ENCODE measurements at regions not wholly inside any gene's neighbourhood (a gene's known extent, or its start where the extent isn't known, plus 50 kb on each side); places are given as distances from the start of the nearest gene placed in this dataset.
"Not testable (repeated sequence)": the region's sequence is repeated elsewhere in the genome, so short reads cannot be mapped to it uniquely, and the experiment has no call there.

DNA sequence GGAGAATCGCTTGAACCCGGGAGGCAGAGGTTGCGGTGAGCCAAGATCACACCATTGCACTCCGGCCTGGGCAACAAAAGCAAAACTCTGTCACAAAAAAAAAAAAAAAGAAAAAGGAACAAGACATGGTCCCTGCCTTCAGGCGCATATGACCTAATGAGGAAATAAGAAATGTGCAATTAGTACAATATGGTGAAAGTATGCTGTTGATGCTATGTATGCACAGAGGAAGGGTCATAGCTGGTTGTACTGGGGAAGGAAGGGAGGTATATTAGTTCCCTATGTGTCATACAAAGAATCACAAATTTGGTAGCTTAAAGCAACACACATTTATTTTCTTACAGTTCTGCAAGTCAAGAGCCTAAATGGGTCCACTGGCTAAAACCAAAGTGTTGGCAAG lies 97.8 kb upstream of the MPP7 start:
- Mint-ChIP-seq H3K4me3 (no peak overlapping the region), H3K4me1 (no peaks in the 10 kb centered on the region), H3K27ac (no peak overlapping the region), H3K36me3 (no peaks in the 10 kb centered on the region), H3K27me3 (ENCODE audit: low read depth in 3 of 3) (peaks cover 0 to 11% (median 6%) of the 10 kb centered on the region in 3 donors), H3K9me3 (peaks cover 0 to 4% (median 0%) of the 10 kb centered on the region in 6 donors)
- no peak for DNase-seq

GRCh38 chr10:28402611-28403073 lies 99.8 kb upstream of the MPP7 start:
- H3K4me3 Mint-ChIP-seq; H3K27ac Mint-ChIP-seq; H3K27me3 Mint-ChIP-seq (ENCODE audit: low read depth in 3 of 3); H3K4me1 Mint-ChIP-seq; H3K36me3 Mint-ChIP-seq; H3K9me3 Mint-ChIP-seq; DNase-seq: not testable (repeated sequence)

DNA sequence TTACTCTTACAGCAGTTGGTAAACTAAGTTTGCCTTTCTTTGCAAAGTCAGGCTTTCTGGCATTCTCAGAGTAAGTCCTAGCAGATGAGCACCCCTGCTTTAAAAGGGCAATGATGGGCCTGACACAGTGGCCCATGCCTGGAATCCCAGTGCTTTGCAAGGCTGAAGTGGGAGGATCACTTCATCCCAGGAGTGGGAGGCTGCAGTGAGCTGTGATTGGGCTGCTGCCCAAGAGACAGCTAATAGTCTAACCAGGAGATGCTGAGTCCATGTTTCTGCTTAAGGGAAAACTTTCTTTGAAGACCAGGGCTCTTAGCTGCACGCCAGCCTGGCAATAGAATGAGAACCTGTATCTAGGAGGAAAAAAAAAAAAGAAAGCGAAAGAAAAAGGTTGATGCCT lies 100.2 kb upstream of the MPP7 start:
- Mint-ChIP-seq H3K9me3 (no peaks in the 10 kb centered on the region), H3K27me3 (ENCODE audit: low read depth in 3 of 3) (peaks cover 0 to 8% (median 7%) of the 10 kb centered on the region in 3 donors), H3K4me3 (no peak overlapping the region), H3K4me1 (no peaks in the 10 kb centered on the region), H3K27ac (no peak overlapping the region), H3K36me3 (peaks cover 0 to under 1% (median 0%) of the 10 kb centered on the region in 3 donors)
- DNase-seq, result no peak

GRCh38 chr10:28408237-28408777 lies 105.4 kb upstream of the MPP7 start:
- Mint-ChIP-seq H3K27me3 (ENCODE audit: low read depth in 3 of 3) (peaks cover 2 to 11% (median 9%) of the 10 kb centered on the region in 3 donors), H3K4me1 (no peaks in the 10 kb centered on the region), H3K9me3 (peaks cover 0 to 4% (median 0%) of the 10 kb centered on the region in 6 donors), H3K36me3 (peaks cover 3 to 4% (median 4%) of the 10 kb centered on the region in 3 donors), H3K27ac (no peak overlapping the region), H3K4me3 (no peak overlapping the region)
- DNase-seq, result no peak

DNA sequence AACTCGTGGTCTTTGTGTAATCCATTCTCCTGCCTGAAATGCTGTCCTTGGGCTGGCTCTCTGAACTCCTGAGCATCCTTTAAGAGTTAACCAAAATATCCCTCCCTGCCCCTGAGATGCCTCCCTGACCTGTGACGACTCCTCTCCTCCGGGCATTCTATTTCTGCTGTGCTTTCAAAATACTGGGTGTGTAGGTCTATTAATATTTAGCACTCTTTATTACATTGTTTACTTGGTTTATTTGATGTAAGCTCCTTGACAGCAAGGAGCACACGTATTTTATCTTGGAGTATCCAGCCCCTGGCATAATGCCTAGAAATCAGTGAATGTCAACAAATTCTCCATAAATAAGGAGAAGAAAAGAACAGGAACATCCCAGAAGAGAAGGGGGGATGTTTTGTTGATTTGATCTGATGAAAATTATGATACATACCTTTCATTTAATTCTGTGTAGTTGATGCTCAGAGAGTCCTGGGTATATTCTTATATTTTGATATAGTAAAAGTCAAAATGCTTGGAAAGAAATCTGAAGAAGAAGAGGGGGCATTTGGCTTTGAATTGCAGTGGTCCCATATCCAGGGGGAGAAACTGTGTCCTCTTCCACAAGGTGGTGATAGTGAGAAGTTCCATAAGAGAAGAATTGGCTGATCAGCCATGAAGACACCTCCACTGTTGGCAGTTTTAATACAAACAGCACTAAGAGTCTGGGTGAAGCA lies 107.7 kb upstream of the MPP7 start:
- peaks cover 0 to 7% (median 0%) of the 10 kb centered on the region in 6 donors for H3K9me3 Mint-ChIP-seq

DNA sequence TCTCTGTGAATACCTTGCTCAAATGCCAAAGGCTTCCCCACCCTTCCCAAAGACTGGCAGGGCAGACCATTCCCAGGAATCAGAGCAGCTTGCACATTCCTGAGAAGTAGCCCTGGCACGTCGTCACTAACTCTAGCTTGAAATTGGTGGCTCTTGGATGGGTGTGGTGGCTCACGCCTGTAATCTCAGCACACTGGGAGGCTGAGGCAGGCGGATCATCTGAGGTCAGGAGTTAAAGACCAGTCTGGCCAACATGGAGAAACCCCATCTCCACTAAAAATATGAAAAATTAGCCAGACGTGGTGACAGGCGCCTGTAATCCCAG lies 108.2 kb upstream of the MPP7 start:
- Mint-ChIP-seq H3K9me3 (peaks cover 0 to 7% (median 0%) of the 10 kb centered on the region in 6 donors), H3K27ac (no peak overlapping the region), H3K36me3 (peaks cover 3 to 4% (median 4%) of the 10 kb centered on the region in 3 donors), H3K4me3 (no peak overlapping the region), H3K4me1 (no peaks in the 10 kb centered on the region), H3K27me3 (ENCODE audit: low read depth in 3 of 3) (peaks cover 2 to 13% (median 4%) of the 10 kb centered on the region in 3 donors)
- DNase-seq, result no peak

More for the DNA sequence above, 107.7 kb upstream of the MPP7 start:
- Mint-ChIP-seq H3K36me3 (peaks cover 3 to 4% (median 4%) of the 10 kb centered on the region in 3 donors), H3K27me3 (ENCODE audit: low read depth in 3 of 3) (peaks cover 2 to 13% (median 6%) of the 10 kb centered on the region in 3 donors), H3K27ac (no peak overlapping the region), H3K4me1 (no peaks in the 10 kb centered on the region), H3K4me3 (no peak overlapping the region)
- no peak for DNase-seq

DNA sequence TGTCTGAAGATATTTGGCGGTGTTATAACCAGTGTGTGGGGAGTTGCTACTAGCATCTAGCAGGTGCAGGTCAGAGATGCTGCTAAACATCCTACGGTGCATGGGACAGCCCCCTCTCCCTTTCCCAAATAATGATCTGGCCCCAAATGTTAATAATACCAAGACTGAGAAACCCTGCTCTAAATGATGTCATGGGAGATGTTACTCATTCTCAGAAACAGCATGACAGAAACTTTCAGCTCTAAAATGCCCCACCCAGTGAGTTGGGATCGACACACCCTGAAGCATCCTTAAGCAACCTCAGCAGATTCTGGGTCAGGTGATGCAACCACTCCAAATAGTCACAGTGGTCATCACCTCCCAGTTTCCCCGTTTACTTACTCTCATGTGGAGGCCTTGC lies 108.8 kb upstream of the MPP7 start:
- Mint-ChIP-seq H3K4me1 (no peaks in the 10 kb centered on the region), H3K27ac (no peak overlapping the region), H3K4me3 (no peak overlapping the region), H3K9me3 (peaks cover 0 to 7% (median 0%) of the 10 kb centered on the region in 6 donors), H3K36me3 (peaks cover 3 to 4% (median 4%) of the 10 kb centered on the region in 3 donors), H3K27me3 (ENCODE audit: low read depth in 3 of 3) (peaks cover 2 to 15% (median 4%) of the 10 kb centered on the region in 3 donors)
- DNase-seq, result no peak

DNA sequence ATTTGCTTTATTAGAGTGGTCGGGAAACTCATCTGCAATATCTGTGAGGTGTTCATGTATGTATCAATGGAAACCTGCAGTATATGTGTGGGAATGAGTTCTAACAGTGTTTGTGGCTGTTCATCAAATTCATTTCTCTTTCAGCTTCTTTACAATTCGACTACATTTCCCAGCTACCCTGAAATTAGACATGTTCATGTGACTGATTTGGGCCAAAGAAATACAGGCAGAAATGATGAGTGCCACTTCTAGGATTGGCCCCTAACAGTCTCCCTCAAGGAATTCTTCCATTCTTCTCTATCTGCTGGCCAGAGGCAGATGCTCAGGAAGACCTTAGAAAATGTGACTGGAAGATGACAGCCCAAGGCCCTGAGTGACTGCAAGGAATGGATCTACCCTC lies 114.8 kb upstream of the WAC start:
- H3K4me3 Mint-ChIP-seq, result no peak overlapping the region
- H3K36me3 Mint-ChIP-seq, result no peaks in the 10 kb centered on the region
- peaks cover 0 to 5% (median 0%) of the 10 kb centered on the region in 6 donors for H3K9me3 Mint-ChIP-seq
- H3K4me1 Mint-ChIP-seq, result no peaks in the 10 kb centered on the region
- H3K27me3 Mint-ChIP-seq (ENCODE audit: low read depth in 3 of 3), result peaks cover 0 to 11% (median 3%) of the 10 kb centered on the region in 3 donors
- no peak for DNase-seq
- H3K27ac Mint-ChIP-seq, result no peak overlapping the region

GRCh38 chr10:28425422-28425821 lies 107.5 kb upstream of the WAC start:
- Mint-ChIP-seq H3K36me3 (no peaks in the 10 kb centered on the region), H3K4me1 (no peaks in the 10 kb centered on the region), H3K27ac (no peak overlapping the region), H3K9me3 (no peaks in the 10 kb centered on the region), H3K4me3 (no peak overlapping the region), H3K27me3 (ENCODE audit: low read depth in 3 of 3) (peaks cover 0 to 7% (median 1%) of the 10 kb centered on the region in 3 donors)
- DNase-seq, result no peak

DNA sequence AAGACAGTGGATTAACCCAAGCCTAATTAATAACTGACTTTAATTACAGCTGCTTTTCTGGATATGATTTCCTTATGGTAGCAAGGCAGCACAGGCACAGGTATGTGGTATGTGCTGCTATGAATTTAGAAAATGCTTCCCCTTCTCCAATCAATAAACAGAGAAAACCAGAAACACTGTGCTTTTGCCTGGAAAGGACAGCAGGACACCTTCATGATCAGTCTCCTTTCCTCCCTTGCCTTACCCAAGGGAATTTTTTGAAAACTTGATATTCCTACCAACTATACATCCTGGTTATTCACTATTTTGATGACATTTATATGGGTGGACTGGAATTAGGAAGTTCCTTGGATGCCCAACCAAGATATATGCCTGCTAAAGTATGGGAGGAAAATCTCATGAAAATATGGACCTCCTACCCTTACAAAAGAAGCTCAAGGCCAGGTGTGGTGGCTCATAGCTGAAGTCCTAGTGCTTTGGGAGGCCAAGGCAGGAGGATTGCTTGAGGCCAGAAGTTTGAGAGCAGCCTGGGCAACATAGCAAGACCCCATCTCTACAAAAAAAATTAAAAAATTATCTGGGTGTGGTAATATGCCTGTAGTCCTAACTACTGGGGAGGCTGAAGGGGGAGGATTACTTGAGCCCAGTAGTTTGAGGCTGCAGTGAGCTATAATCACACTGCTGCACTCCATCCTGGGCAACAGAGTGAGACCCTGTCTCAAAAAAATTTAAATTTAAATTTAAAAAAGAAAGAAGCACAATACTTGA lies 106.3 kb upstream of the WAC start:
- Mint-ChIP-seq H3K4me1 (no peaks in the 10 kb centered on the region), H3K27me3 (ENCODE audit: low read depth in 3 of 3) (peaks cover 0 to 7% (median 1%) of the 10 kb centered on the region in 3 donors), H3K27ac (no peak overlapping the region), H3K9me3 (no peaks in the 10 kb centered on the region), H3K36me3 (no peaks in the 10 kb centered on the region), H3K4me3 (no peak overlapping the region)
- no peak for DNase-seq

DNA sequence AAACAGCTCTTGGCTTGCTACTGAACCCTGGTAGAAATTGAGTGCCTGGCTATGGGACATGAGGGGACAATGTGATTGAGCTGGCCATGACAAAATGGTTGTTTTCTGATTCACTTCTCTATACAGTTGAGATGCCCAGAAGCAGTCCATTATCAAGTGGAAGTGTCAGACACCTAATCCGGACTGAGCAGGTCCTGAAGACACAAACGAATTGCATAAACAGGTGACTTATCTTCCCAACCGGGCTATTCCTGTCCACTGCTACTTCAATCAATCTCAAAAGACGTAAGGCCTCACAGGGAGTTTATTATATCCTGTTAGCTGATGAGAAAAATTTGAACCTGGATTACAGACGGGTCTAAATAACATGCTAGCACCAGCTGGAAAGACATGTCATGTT lies 105.5 kb upstream of the WAC start:
- Mint-ChIP-seq H3K27me3 (ENCODE audit: low read depth in 3 of 3) (peaks cover 0 to 7% (median 1%) of the 10 kb centered on the region in 3 donors), H3K9me3 (no peaks in the 10 kb centered on the region), H3K4me1 (peaks cover 2 to 7% of the 10 kb centered on the region in 2 donors), H3K36me3 (no peaks in the 10 kb centered on the region), H3K4me3 (no peak overlapping the region), H3K27ac (no peak overlapping the region)
- DNase-seq, result no peak

DNA sequence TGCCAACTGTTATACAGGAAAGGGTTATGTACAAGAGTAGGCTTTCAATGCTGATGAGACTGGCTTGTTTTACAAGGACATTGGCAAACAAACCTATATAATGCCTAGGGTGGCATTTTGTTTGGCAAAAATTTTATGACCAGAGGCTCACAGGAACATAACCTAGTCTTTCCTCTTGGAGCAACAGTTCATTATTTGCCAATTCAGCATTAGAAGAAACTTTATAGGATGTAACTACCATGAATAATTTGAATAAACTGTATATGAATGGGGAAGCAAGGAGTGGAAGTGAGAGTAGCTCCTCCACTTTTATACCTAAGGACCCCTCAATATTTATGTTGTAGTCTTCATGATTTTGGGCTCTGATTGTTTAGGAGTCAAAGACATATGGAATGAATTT lies 103.9 kb upstream of the WAC start:
- DNase-seq, result no peak
- Mint-ChIP-seq H3K9me3 (no peaks in the 10 kb centered on the region), H3K36me3 (no peaks in the 10 kb centered on the region), H3K27ac (no peak overlapping the region), H3K27me3 (ENCODE audit: low read depth in 3 of 3) (peaks cover 0 to 7% (median 1%) of the 10 kb centered on the region in 3 donors), H3K4me3 (no peak overlapping the region), H3K4me1 (peaks cover 4 to 9% of the 10 kb centered on the region in 2 donors)

DNA sequence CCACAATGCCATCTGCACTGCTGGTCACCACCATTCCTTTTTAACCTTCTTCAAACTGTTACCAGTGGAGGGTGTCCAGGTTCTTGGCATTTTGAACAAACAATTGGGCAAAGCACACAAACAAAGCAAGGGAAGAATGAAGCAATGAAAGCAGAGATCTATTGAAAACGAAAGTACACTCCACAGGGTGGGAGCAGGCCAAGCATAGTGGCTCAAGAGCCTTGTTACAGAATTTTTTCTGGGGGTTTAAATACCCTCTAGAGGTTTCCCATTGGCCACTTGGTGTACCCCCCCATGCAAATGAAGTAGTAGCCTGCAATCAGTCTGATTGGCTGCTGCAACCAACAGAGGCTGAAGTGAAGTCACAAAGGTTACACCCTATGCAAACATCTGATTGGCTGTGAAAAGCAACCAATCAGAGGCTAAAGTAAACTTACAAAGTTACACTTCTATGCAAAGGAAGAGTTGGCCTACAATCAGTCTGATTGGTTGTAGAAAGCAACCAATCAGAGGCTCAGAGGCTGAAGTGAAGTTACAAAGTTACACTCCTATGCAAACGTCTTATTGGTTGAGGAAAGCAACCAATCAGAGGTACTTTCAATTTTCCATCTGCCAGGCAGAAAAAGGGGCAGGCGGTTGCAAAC lies 103.2 kb upstream of the WAC start:
- Mint-ChIP-seq H3K27me3 (ENCODE audit: low read depth in 3 of 3) (peaks cover 0 to 7% (median 1%) of the 10 kb centered on the region in 3 donors), H3K4me3 (no peak overlapping the region), H3K9me3 (no peaks in the 10 kb centered on the region), H3K27ac (no peak overlapping the region), H3K4me1 (peaks cover 4 to 9% of the 10 kb centered on the region in 2 donors), H3K36me3 (no peaks in the 10 kb centered on the region)
- no peak for DNase-seq

GRCh38 chr10:28431139-28431538 lies 101.8 kb upstream of the WAC start:
- H3K27ac Mint-ChIP-seq, result no peak overlapping the region

More at GRCh38 chr10:28431139-28431538, 101.8 kb upstream of the WAC start:
- Mint-ChIP-seq H3K36me3 (no peaks in the 10 kb centered on the region), H3K4me3 (no peak overlapping the region), H3K9me3 (no peaks in the 10 kb centered on the region), H3K27me3 (ENCODE audit: low read depth in 3 of 3) (peaks cover 0 to 1% (median 0%) of the 10 kb centered on the region in 3 donors), H3K4me1 (peaks cover 4 to 9% of the 10 kb centered on the region in 2 donors)
- DNase-seq, result no peak
